ENCODE measurements at regions not wholly inside any gene's neighbourhood (a gene's known extent, or its start where the extent isn't known, plus 50 kb on each side); places are given as distances from the start of the nearest gene placed in this dataset.

- Histone ChIP-seq H3K4me1 (no peaks in the 10 kb centered on the region), H3K27me3 (no peaks in the 10 kb centered on the region), H3K36me3 (no peaks in the 10 kb centered on the region), H3K9me3 (peaks cover 0 to 5% (median 0%) of the 10 kb centered on the region in 12 donors), H3K4me3 (no peak overlapping the region), H3K27ac (no peak overlapping the region)
- intact Hi-C loops (cut with DNase I), result no loop called here
- ATAC-seq (no peak), DNase-seq (no peak)
- TF ChIP-seq POLR2A (IDR thresholded peaks at IDR 0.05) (no peak), CTCF (IDR thresholded peaks at IDR 0.05) (no peak)
- WGBS, 4 donors, result 43 to 57% (median 50%) methylated on average over 1 of the region's 1 CpG
Measured at GRCh38 chr12:126147321-126147720, 1082.1 kb downstream of the AACS start.

GRCh38 chr12:126156806-126157574 lies 1091.8 kb downstream of the AACS start:
- peak in 1 of 4 donors; percentile 44 for ATAC-seq

GRCh38 chr12:126157575-126157966 lies 1092.3 kb downstream of the AACS start:
- 65 to 79% (median 74%) methylated on average over 5 of the region's 5 CpGs for WGBS, 4 donors
- Histone ChIP-seq H3K4me1 (no peaks in the 10 kb centered on the region), H3K27me3 (no peaks in the 10 kb centered on the region), H3K36me3 (no peaks in the 10 kb centered on the region), H3K27ac (no peak overlapping the region), H3K4me3 (no peak overlapping the region), H3K9me3 (no peaks in the 10 kb centered on the region)
- intact Hi-C loops (cut with DNase I), result no loop called here
- no peak for TF ChIP-seq CTCF (IDR thresholded peaks at IDR 0.05)
- no peak for TF ChIP-seq POLR2A (IDR thresholded peaks at IDR 0.05)
- DNase-seq, result no peak
- ATAC-seq, result no peak

More at GRCh38 chr12:126156806-126157574, 1091.8 kb downstream of the AACS start:
- H3K4me3 ChIP-seq, result no peak overlapping the region
- H3K4me1 ChIP-seq, result no peaks in the 10 kb centered on the region
- 73 to 81% (median 78%) methylated on average over 12 of the region's 12 CpGs for WGBS, 4 donors
- H3K27me3 ChIP-seq, result no peaks in the 10 kb centered on the region
- DNase-seq, result no peak
- intact Hi-C loops (cut with DNase I), result no loop called here
- TF ChIP-seq CTCF (IDR thresholded peaks at IDR 0.05) (no peak), POLR2A (IDR thresholded peaks at IDR 0.05) (no peak)
- no peaks in the 10 kb centered on the region for H3K9me3 ChIP-seq
- no peak overlapping the region for H3K27ac ChIP-seq
- no peaks in the 10 kb centered on the region for H3K36me3 ChIP-seq

GRCh38 chr12:126159139-126159538 lies 1093.9 kb downstream of the AACS start:
- no peaks in the 10 kb centered on the region for H3K27me3 ChIP-seq
- H3K4me1 ChIP-seq, result no peaks in the 10 kb centered on the region
- 52 to 66% (median 62%) methylated on average over 5 of the region's 5 CpGs for WGBS, 4 donors
- no peaks in the 10 kb centered on the region for H3K9me3 ChIP-seq
- TF ChIP-seq POLR2A (IDR thresholded peaks at IDR 0.05) (no peak), CTCF (IDR thresholded peaks at IDR 0.05) (no peak)
- intact Hi-C loops (cut with DNase I), result no loop called here
- DNase-seq (no peak), ATAC-seq (no peak)
- no peak overlapping the region for H3K27ac ChIP-seq
- no peaks in the 10 kb centered on the region for H3K36me3 ChIP-seq
- no peak overlapping the region for H3K4me3 ChIP-seq

Data from heart left ventricle (tissue), 16 donors.